Left ventricle myocardium inferior (tissue), 1 donor: ENCODE measurements at regions not wholly inside any gene's neighbourhood (a gene's known extent, or its start where the extent isn't known, plus 50 kb on each side); places are given as distances from the start of the nearest gene placed in this dataset.
"Not testable (repeated sequence)": the region's sequence is repeated elsewhere in the genome, so short reads cannot be mapped to it uniquely, and the experiment has no call there.

ENCODE experiments used
- DNase-seq: peaks from one replicate; pipeline ENCODE4 v3.0.0-alpha.2; 2020
- H3K27ac ChIP-seq: fragments of 200-600 bp; replicated peaks from 2 replicates; pipeline ENCODE4 v1.8.0; 2021
- H3K27me3 ChIP-seq: fragments of 200-600 bp; 2 replicates; pipeline ENCODE4 v1.8.0; 2021; ENCODE audit warnings: low read depth
- H3K36me3 ChIP-seq: fragments of 200-600 bp; 2 replicates; pipeline ENCODE4 v1.8.0; 2021
- H3K4me1 ChIP-seq: fragments of 200-600 bp; 2 replicates; pipeline ENCODE4 v1.8.0; 2021
- H3K4me3 ChIP-seq: fragments of 200-600 bp; 2 replicates; pipeline ENCODE4 v1.8.0; 2021; ENCODE audit warnings: mild to moderate bottlenecking, moderate library complexity
- H3K9me3 ChIP-seq: fragments of 200-600 bp; replicated peaks from 2 replicates; pipeline ENCODE4 v1.8.0; 2021
- CTCF ChIP-seq: fragments of 200-600 bp; IDR thresholded peaks from 2 replicates; pipeline ENCODE4 v1.8.0; 2021; ENCODE audit warnings: antibody characterized with exemption, mild to moderate bottlenecking, borderline replicate concordance
- intact Hi-C: fragments of 100-400 bp; cut with micrococcal nuclease; formaldehyde crosslinking; loops from one replicate; pipeline ENCODE4 v1.11.0; 2022
- donor health status: DM: no; HTN: yes; CAD: no; lungs with severe emphysema.

GRCh38 chr7:124246262-124246863 lies 213.5 kb upstream of the TMEM229A start:
- intact Hi-C loops = no loop called here
- TF ChIP-seq CTCF = no peak
- DNase-seq = no peak
- H3K9me3 ChIP-seq = peaks cover 6% of the 10 kb centered on the region
- no peak overlapping the region for H3K27ac ChIP-seq
- H3K4me3 ChIP-seq = no peak overlapping the region
- no peaks in the 10 kb centered on the region for H3K4me1 ChIP-seq
- H3K27me3 ChIP-seq = no peaks in the 10 kb centered on the region
- no peaks in the 10 kb centered on the region for H3K36me3 ChIP-seq

- H3K4me3 ChIP-seq, H3K27ac ChIP-seq, H3K4me1 ChIP-seq, H3K36me3 ChIP-seq, H3K9me3 ChIP-seq, DNase-seq, intact Hi-C loops, H3K27me3 ChIP-seq: not testable (repeated sequence)
Measured at GRCh38 chr7:124244469-124244868, 211.6 kb upstream of the TMEM229A start.

GRCh38 chr7:124219681-124220080 lies 186.8 kb upstream of the TMEM229A start:
- no peak overlapping the region for H3K27ac ChIP-seq
- TF ChIP-seq CTCF = no peak
- H3K36me3 ChIP-seq = no peaks in the 10 kb centered on the region
- intact Hi-C loops = no loop called here
- H3K4me1 ChIP-seq = no peaks in the 10 kb centered on the region
- H3K27me3 ChIP-seq = no peaks in the 10 kb centered on the region
- DNase-seq = no peak
- peaks cover 10% of the 10 kb centered on the region for H3K9me3 ChIP-seq
- no peak overlapping the region for H3K4me3 ChIP-seq

- Histone ChIP-seq H3K9me3 (no peaks in the 10 kb centered on the region), H3K36me3 (no peaks in the 10 kb centered on the region), H3K27me3 (no peaks in the 10 kb centered on the region), H3K4me3 (no peak overlapping the region), H3K27ac (no peak overlapping the region), H3K4me1 (no peaks in the 10 kb centered on the region)
- intact Hi-C loops = no loop called here
- no peak for TF ChIP-seq CTCF
- no peak for DNase-seq
Measured at GRCh38 chr7:124208642-124209041, 175.8 kb upstream of the TMEM229A start.

- Histone ChIP-seq H3K36me3 (no peaks in the 10 kb centered on the region), H3K9me3 (no peaks in the 10 kb centered on the region), H3K27me3 (no peaks in the 10 kb centered on the region), H3K4me1 (no peaks in the 10 kb centered on the region), H3K27ac (no peak overlapping the region), H3K4me3 (no peak overlapping the region)
- TF ChIP-seq CTCF = no peak
- intact Hi-C loops = no loop called here
- DNase-seq = no peak
Measured at GRCh38 chr7:124208173-124208572, 175.3 kb upstream of the TMEM229A start.

GRCh38 chr7:124205526-124205925 lies 172.7 kb upstream of the TMEM229A start:
- Histone ChIP-seq H3K4me1 (no peaks in the 10 kb centered on the region), H3K4me3 (no peak overlapping the region), H3K36me3 (no peaks in the 10 kb centered on the region), H3K27me3 (no peaks in the 10 kb centered on the region), H3K27ac (no peak overlapping the region), H3K9me3 (no peaks in the 10 kb centered on the region)
- no peak for TF ChIP-seq CTCF
- no peak for DNase-seq
- intact Hi-C loops = no loop called here
